ENCODE measurements at regions not wholly inside any gene's neighbourhood (a gene's known extent, or its start where the extent isn't known, plus 50 kb on each side); places are given as distances from the start of the nearest gene placed in this dataset.
"Not testable (repeated sequence)": the region's sequence is repeated elsewhere in the genome, so short reads cannot be mapped to it uniquely, and the experiment has no call there.

- Mint-ChIP-seq H3K4me3 (no peak overlapping the region), H3K27me3 (ENCODE audit: low read depth in 3 of 3) (peaks cover 0 to 8% (median 8%) of the 10 kb centered on the region in 3 donors), H3K9me3 (peaks cover 0 to 3% (median 0%) of the 10 kb centered on the region in 6 donors), H3K27ac (no peak overlapping the region), H3K4me1 (no peaks in the 10 kb centered on the region), H3K36me3 (peaks cover 0 to 2% (median 0%) of the 10 kb centered on the region in 3 donors)
- no peak for DNase-seq
Observed at GRCh38 chrX:150270622-150271021, 92.5 kb upstream of the MAMLD1 start.

GRCh38 chrX:150273575-150274294 is 89.4 kb upstream of the MAMLD1 start:
- DNase-seq; H3K4me3 Mint-ChIP-seq; H3K27ac Mint-ChIP-seq; H3K36me3 Mint-ChIP-seq; H3K27me3 Mint-ChIP-seq (ENCODE audit: low read depth in 3 of 3); H3K9me3 Mint-ChIP-seq; H3K4me1 Mint-ChIP-seq: not testable (repeated sequence)

GRCh38 chrX:150282953-150283352 is 80.2 kb upstream of the MAMLD1 start:
- Mint-ChIP-seq H3K27ac (no peak overlapping the region), H3K36me3 (no peaks in the 10 kb centered on the region), H3K4me3 (no peak overlapping the region), H3K9me3 (peaks cover 0 to 2% (median 0%) of the 10 kb centered on the region in 6 donors), H3K4me1 (no peaks in the 10 kb centered on the region), H3K27me3 (ENCODE audit: low read depth in 3 of 3) (peaks cover 3 to 16% (median 9%) of the 10 kb centered on the region in 3 donors)
- DNase-seq: no peak

- Mint-ChIP-seq H3K27me3 (ENCODE audit: low read depth in 3 of 3) (no peaks in the 10 kb centered on the region), H3K27ac (no peak overlapping the region), H3K4me1 (no peaks in the 10 kb centered on the region), H3K36me3 (no peaks in the 10 kb centered on the region), H3K9me3 (no peaks in the 10 kb centered on the region), H3K4me3 (no peak overlapping the region)
- DNase-seq: no peak
Observed at GRCh38 chrX:150291014-150291413, 72.1 kb upstream of the MAMLD1 start.

- Mint-ChIP-seq H3K27me3 (ENCODE audit: low read depth in 3 of 3) (peaks cover 0 to 3% (median 0%) of the 10 kb centered on the region in 3 donors), H3K9me3 (no peaks in the 10 kb centered on the region), H3K36me3 (no peaks in the 10 kb centered on the region), H3K4me3 (no peak overlapping the region), H3K27ac (no peak overlapping the region), H3K4me1 (no peaks in the 10 kb centered on the region)
- DNase-seq: no peak
Observed at GRCh38 chrX:150293311-150294013, 69.7 kb upstream of the MAMLD1 start.

DNA sequence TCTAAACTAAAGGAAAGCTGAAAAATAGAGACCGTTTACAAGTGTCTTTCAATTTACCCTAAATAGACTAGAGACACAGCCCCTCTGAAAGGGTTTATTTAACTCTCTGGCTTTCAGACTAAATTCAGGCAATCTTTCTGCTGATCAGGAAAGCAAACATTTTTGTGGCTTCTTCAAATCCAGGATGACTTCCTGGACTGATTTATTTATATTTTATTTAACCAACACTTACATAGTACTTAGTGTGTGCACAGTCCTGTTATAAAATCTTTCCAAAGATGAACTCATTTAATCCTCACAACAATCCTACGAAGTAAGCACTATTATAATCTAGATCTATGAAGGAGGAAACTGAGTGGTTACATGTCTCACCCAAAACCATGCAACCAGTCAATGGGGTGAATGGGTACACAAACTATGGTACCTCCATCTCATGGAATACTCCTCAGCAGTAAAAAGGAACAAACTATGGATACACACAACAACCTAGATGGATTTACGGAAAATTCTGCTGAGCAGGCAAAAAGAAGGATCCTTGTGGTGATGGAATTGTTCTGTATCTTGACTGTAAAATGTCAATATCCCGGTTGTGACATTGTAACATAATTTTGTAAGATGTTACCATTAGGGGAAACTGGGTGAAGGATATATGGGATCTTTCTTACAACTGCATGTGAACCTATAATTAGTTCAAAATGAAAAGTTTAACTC is 64.1 kb upstream of the MAMLD1 start:
- Mint-ChIP-seq H3K27ac (no peak overlapping the region), H3K4me3 (no peak overlapping the region), H3K36me3 (no peaks in the 10 kb centered on the region), H3K9me3 (no peaks in the 10 kb centered on the region), H3K4me1 (no peaks in the 10 kb centered on the region), H3K27me3 (ENCODE audit: low read depth in 3 of 3) (peaks cover 0 to 15% (median 3%) of the 10 kb centered on the region in 3 donors)
- DNase-seq: no peak

DNA sequence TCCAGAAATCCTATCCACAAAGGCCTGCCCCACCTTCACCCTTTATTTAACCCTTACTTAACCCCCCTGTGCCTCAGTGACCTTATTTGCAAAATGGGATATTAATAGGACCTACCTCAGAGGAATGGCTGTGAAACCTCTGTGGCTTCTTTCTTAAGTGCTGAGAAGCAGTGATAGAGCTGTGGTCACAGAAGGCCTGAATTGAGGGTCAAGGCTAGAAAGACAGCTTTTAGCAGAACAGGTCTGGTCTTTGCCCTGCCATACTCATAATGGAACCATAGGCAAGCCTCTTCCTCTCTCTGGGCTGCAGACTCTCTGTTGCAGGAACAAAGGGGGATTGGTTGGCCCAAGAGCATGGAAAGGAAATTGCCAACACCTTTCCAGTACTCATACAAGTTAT is 63.5 kb upstream of the MAMLD1 start:
- no peak for DNase-seq
- Mint-ChIP-seq H3K27me3 (ENCODE audit: low read depth in 3 of 3) (peaks cover 0 to 16% (median 3%) of the 10 kb centered on the region in 3 donors), H3K36me3 (no peaks in the 10 kb centered on the region), H3K4me1 (no peaks in the 10 kb centered on the region), H3K4me3 (no peak overlapping the region), H3K9me3 (no peaks in the 10 kb centered on the region), H3K27ac (no peak overlapping the region)

DNA sequence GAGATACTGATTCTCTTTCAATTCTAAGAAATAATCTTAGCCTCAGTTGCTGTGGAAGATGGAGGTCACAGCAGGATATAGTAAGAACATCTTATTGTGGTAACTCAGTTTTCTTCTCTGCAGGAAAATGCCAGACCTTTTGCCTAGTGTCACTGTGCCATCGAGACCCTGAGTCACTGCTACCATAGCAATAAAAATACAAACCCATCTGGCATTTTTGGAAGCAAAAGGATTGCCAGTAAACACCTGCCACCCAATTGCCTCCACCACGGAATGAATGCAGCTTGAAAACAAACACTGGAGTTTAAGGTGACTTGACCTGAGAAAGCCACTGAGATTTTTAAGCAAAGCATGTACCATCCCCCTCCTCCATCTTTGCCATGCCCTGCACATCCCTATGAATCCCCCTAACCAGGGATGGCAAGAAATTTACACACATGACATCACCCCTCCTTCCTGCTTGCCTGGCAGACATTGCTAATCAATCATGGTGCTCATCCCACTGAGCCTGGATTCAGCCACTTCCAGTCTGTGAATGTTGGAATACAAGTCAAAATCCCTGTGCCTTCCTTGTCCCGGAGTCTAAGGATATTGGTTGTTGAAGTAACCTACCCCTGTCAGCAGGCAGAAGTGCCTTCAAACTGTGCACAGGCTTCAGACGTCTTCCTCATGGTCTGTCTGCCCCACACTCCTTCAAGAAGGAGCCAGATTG is 59.6 kb upstream of the MAMLD1 start:
- no peak for DNase-seq
- Mint-ChIP-seq H3K4me1 (no peaks in the 10 kb centered on the region), H3K4me3 (no peak overlapping the region), H3K36me3 (no peaks in the 10 kb centered on the region), H3K27ac (no peak overlapping the region), H3K27me3 (ENCODE audit: low read depth in 3 of 3) (peaks cover 0 to 14% (median 3%) of the 10 kb centered on the region in 3 donors), H3K9me3 (no peaks in the 10 kb centered on the region)

DNA sequence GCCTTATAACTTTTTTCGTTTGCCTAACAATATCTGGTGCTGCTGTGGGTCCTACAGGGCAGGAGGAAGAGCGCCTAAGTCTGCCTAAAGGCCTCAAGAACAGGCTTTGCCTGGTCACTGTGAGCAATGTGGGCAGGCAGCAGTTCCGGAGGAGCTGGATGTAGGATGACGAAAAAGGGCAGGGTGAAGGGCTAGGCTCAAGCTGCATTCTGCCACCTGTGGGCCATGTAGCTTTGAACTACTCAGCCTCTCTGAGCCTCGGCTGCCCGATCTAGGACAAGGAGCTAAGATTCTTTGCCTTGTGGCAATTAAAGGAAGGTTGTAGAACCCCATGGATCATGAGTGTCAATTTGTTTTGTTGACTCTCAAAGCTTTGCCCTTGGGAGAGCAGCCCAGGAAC is 57.1 kb upstream of the MAMLD1 start:
- H3K9me3 Mint-ChIP-seq: no peaks in the 10 kb centered on the region
- DNase-seq: no peak
- no peak overlapping the region for H3K4me3 Mint-ChIP-seq
- H3K27ac Mint-ChIP-seq: no peak overlapping the region
- peaks cover 0 to 2% of the 10 kb centered on the region in 2 donors for H3K4me1 Mint-ChIP-seq
- peaks cover 0 to 12% (median 2%) of the 10 kb centered on the region in 3 donors for H3K27me3 Mint-ChIP-seq (ENCODE audit: low read depth in 3 of 3)
- no peaks in the 10 kb centered on the region for H3K36me3 Mint-ChIP-seq

DNA sequence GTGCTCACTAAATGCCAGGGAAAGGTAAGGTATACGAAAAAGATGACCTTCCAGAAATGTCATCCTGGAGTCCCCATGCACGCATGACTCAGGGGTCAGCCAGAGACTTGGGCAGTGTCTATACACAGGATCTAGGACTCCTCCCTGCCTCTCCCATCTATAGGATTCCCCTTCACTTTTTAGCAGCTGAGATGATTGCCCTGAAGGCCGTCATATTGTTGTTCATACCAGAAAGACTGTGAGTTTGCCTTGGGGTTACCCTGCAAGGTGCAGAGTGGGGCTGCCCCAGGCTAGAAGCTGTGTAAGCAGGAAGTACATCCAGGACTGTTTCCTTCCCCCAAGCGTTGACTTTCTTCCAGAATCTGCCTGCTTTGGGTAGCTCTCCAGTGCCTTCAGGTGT is 55.1 kb upstream of the MAMLD1 start:
- H3K4me3 Mint-ChIP-seq: no peak overlapping the region
- no peaks in the 10 kb centered on the region for H3K36me3 Mint-ChIP-seq
- no peak for DNase-seq
- no peak overlapping the region for H3K27ac Mint-ChIP-seq
- peaks cover 0 to 2% of the 10 kb centered on the region in 2 donors for H3K4me1 Mint-ChIP-seq
- no peaks in the 10 kb centered on the region for H3K9me3 Mint-ChIP-seq
- H3K27me3 Mint-ChIP-seq (ENCODE audit: low read depth in 3 of 3): peaks cover 2 to 9% (median 3%) of the 10 kb centered on the region in 3 donors

DNA sequence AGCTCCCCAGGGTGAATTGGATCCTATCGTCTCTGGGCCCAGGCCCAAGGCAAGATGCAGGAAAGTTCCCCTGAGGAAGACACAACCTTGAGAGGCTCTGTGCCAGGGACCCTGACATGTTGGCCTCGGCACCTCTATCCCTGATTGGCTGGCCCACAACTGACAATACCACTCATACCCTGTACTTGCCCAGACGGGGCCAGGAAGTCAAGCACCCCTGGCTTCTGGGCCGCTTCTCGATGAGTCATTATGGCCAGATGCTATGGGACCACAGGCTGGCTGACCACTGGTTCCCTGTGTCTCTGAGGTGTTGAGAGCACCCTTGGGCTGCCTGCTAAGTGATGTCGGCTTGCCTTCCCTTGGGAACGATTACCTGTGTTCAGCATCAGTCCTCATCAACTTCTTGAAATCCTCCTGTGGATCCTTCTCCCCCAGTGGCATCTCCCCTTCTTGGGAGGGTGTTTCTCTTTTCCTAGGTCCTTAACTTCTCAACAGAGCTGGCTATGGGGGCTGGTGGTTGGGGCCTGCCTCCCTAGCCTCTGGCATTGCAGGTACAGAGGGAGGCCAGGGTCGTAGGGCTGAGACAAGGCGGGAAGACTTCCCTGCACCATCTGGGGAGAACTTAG is 54.5 kb upstream of the MAMLD1 start:
- peaks cover 0 to 1% (median 0%) of the 10 kb centered on the region in 6 donors for H3K9me3 Mint-ChIP-seq
- no peak for DNase-seq
- no peak overlapping the region for H3K27ac Mint-ChIP-seq
- peaks cover 3 to 11% (median 4%) of the 10 kb centered on the region in 3 donors for H3K27me3 Mint-ChIP-seq (ENCODE audit: low read depth in 3 of 3)
- H3K36me3 Mint-ChIP-seq: no peaks in the 10 kb centered on the region
- H3K4me1 Mint-ChIP-seq: peaks cover 0 to 2% of the 10 kb centered on the region in 2 donors
- H3K4me3 Mint-ChIP-seq: no peak overlapping the region

DNA sequence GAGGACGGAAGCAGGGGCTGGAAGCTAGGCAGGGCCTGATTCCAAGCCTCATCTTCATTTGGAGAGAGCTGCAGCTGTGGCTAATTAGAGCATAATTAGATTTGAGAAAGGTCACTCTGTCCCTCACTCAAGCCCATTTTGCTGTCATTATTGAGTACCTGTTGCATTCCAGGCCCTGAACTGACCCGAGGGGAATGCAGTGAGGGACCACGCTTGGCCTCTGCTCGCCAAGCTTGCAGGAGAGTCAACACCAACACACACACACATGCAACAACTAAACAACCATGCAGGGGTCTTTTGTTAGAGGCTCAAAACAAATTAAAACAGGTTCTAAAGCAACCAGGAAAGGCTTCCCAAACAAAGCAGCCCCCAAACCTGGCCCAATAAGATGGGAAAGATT is 52.7 kb upstream of the MAMLD1 start:
- Mint-ChIP-seq H3K27me3 (ENCODE audit: low read depth in 3 of 3) (peaks cover 3 to 12% (median 4%) of the 10 kb centered on the region in 3 donors), H3K27ac (no peak overlapping the region), H3K4me1 (peaks cover 0 to 2% of the 10 kb centered on the region in 2 donors), H3K36me3 (no peaks in the 10 kb centered on the region), H3K4me3 (no peak overlapping the region), H3K9me3 (peaks cover 0 to 1% (median 0%) of the 10 kb centered on the region in 6 donors)
- no peak for DNase-seq

- peaks cover 0 to 1% (median 0%) of the 10 kb centered on the region in 6 donors for H3K9me3 Mint-ChIP-seq
- no peak for DNase-seq
- H3K4me3 Mint-ChIP-seq: no peak overlapping the region
- no peak overlapping the region for H3K27ac Mint-ChIP-seq
- peaks cover 3 to 12% (median 4%) of the 10 kb centered on the region in 3 donors for H3K27me3 Mint-ChIP-seq (ENCODE audit: low read depth in 3 of 3)
- H3K36me3 Mint-ChIP-seq: no peaks in the 10 kb centered on the region
- H3K4me1 Mint-ChIP-seq: peaks cover 0 to 2% of the 10 kb centered on the region in 2 donors
Observed at GRCh38 chrX:150310881-150311280, 52.2 kb upstream of the MAMLD1 start.

All from immature natural killer cell (primary cell).